ENCODE measurements at regions not wholly inside any gene's neighbourhood (a gene's known extent, or its start where the extent isn't known, plus 50 kb on each side); places are given as distances from the start of the nearest gene placed in this dataset.

DNA sequence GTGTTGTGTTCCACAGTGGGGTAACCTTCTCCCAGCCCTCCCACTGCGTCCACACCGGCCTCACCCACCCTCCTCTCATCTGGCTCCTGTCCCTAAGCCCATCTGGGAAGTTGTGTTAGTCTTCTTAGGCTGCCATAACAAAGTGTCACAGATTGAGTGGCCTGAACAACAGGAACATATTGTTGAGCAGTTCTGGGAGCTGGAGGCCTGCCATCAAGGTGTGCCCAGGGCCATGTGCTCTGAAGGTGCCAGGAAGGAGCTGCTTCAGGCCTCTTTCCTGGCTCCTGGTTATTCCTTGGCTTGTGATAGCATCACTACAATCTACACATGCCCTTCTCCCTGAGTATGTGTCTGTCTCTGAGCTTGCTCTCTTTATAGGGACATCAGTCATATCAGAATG is 327.6 kb upstream of the COBL start:
- TF ChIP-seq CTCF (IDR thresholded peaks at IDR 0.05) (no peak), POLR2A (IDR thresholded peaks at IDR 0.05) (no peak), EP300 (IDR thresholded peaks at IDR 0.05) (no peak)

Measured in sigmoid colon (tissue), 4 donors.